ENCODE measurements at regions not wholly inside any gene's neighbourhood (a gene's known extent, or its start where the extent isn't known, plus 50 kb on each side); places are given as distances from the start of the nearest gene placed in this dataset.
"Not testable (repeated sequence)": the region's sequence is repeated elsewhere in the genome, so short reads cannot be mapped to it uniquely, and the experiment has no call there.

DNA sequence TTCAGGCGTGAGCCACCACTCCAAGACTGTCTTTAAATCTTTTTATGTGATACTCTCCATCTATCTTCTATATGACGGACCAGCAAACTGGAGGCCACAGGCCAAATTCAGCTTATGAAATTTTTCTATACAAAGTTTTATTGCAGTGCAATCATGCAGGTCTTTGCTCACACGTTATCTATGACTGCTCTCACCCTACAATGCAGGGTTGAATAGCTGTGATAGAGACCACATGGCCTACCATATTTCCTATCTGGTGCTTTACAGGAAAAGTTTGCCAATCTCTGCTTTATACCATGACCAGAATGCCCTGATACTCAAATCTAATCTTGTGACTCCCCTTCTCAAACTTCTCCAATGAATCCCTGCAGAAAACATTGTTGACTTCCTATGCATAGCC, 89.5 kb upstream of the ACBD5 start:
- no peaks in the 10 kb centered on the region for H3K9me3 ChIP-seq
- intact Hi-C loops (cut with DNase I; ENCODE audit: low total_unique reads), result no loop called here
- H3K4me3 ChIP-seq, result no peak overlapping the region
- no peak for DNase-seq (ENCODE audit: low spot score in 2 of 2)
- TF ChIP-seq POLR2A (IDR thresholded peaks at IDR 0.05), result no peak
- TF ChIP-seq POLR2AphosphoS5 (IDR thresholded peaks at IDR 0.05), result no peak
- H3K4me1 ChIP-seq, result no peaks in the 10 kb centered on the region
- no peaks in the 10 kb centered on the region for H3K27me3 ChIP-seq
- no peaks in the 10 kb centered on the region for H3K36me3 ChIP-seq
- no peak overlapping the region for H3K27ac ChIP-seq

DNA sequence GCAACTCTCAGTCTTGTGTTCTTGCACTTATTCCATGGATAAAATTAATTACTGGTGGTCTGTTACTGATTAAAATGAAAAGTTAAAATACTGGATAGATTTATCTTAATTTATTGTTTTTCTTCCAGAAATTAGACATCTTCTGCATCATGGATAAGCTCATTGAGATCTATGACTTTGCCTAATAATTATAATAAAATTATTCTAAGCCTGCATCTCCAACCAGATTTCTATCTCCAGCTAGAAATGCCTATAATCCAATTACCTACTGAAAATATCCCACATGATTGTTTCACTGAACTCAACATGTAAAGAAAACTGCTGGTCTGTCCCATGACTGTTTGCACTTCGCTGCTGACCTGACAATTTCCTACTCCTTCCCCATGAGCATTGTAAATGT, 88.3 kb upstream of the ACBD5 start:
- Histone ChIP-seq H3K4me3 (no peak overlapping the region), H3K36me3 (no peaks in the 10 kb centered on the region), H3K27me3 (no peaks in the 10 kb centered on the region), H3K9me3 (no peaks in the 10 kb centered on the region), H3K27ac (no peak overlapping the region), H3K4me1 (no peaks in the 10 kb centered on the region)
- intact Hi-C loops (cut with DNase I; ENCODE audit: low total_unique reads), result no loop called here
- DNase-seq (ENCODE audit: low spot score in 2 of 2), result no peak
- TF ChIP-seq POLR2A (IDR thresholded peaks at IDR 0.05), result no peak
- TF ChIP-seq POLR2AphosphoS5 (IDR thresholded peaks at IDR 0.05), result no peak

DNA sequence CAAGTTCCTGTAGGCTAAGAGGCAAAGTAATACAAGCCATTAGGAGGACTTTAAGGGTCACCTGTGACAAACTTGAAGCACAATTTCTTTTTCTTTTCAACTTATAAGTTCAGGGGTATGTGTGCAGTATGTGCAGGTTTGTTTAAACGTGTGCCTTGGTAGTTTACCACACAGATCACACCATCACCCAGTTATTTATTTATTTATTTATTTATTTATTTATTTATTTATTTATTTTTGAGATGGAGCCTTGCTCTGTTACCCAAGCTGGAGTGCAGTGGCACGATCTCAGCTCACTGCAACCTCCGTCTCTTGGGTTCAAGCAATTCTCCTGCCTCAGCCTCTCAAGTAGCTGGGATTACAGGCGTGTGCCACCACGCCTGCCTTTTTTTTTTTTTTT, 86.2 kb upstream of the ACBD5 start:
- intact Hi-C loops (cut with DNase I; ENCODE audit: low total_unique reads); H3K27me3 ChIP-seq; H3K4me1 ChIP-seq; H3K9me3 ChIP-seq; H3K36me3 ChIP-seq; H3K4me3 ChIP-seq; DNase-seq (ENCODE audit: low spot score in 2 of 2); H3K27ac ChIP-seq: not testable (repeated sequence)

DNA sequence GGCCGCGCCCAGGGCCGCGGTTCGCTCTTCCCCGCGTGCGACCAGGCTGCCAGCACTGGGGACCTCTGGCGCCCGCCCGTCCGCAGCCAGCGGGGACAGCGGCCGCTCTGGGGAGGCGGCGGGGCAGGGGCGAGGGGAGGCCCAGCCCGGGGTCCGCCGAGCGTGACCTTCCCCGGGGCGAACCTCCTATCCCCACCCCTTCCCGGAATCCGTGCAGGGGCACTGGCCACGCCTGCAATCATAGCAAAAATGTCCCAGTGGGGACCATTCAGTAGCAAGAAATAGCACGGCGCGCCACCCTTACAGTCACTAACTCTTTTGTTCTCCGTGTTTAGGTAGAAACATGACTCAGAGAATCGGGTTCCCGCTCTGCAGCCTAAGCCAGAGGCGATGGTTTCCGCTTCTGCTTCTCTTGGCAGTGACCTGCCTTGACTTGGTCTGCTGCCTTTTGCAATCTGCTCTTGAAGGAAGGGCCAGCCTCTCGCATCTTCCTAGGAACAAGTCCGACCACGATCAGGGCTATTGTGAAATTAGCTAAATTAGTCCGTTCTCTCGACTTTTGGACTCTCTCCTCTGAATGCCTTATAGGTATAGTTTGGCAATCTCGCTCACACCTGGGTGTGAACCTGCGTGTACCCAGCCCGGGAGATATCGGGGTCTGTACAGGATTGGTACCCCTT, 79.3 kb upstream of the ACBD5 start:
- H3K9me3 ChIP-seq, result no peaks in the 10 kb centered on the region
- H3K4me1 ChIP-seq, result peaks cover 0 to 4% of the 10 kb centered on the region in 2 donors
- peak in 2 of 3 donors; percentile 41 to 58 for TF ChIP-seq POLR2AphosphoS5 (IDR thresholded peaks at IDR 0.05)
- TF ChIP-seq POLR2A (IDR thresholded peaks at IDR 0.05), result no peak
- peak overlapping the region; percentile 89 to 95 for H3K27ac ChIP-seq
- intact Hi-C loops (cut with DNase I; ENCODE audit: low total_unique reads), result no loop called here
- no peaks in the 10 kb centered on the region for H3K27me3 ChIP-seq
- peak; percentile 61 to 82 for DNase-seq (ENCODE audit: low spot score in 2 of 2)
- no peaks in the 10 kb centered on the region for H3K36me3 ChIP-seq
- peak overlapping the region; percentile 26 to 65 (median 53) for H3K4me3 ChIP-seq

DNA sequence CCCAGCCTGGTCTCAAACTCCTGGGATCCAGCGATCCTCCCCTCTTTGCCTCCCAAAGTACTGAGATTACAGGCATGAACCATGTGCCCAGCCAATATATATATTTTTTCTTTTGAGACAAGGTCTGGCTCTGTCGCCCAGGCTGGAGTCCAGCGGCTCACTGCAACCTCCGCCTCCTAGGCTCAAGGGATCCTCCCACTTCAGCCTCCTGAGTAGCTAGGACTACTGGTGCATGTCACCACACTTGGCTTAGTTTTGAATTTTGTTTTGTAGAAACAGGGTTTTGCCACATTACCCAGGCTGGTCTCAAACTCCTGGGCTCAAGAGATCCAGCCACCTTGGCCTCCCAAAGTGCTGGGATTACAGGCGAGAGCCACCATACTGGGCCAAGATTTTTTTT, 78.5 kb upstream of the ACBD5 start:
- H3K9me3 ChIP-seq; intact Hi-C loops (cut with DNase I; ENCODE audit: low total_unique reads); DNase-seq (ENCODE audit: low spot score in 2 of 2); H3K36me3 ChIP-seq; H3K4me3 ChIP-seq; H3K4me1 ChIP-seq; H3K27me3 ChIP-seq: not testable (repeated sequence)
- peak overlapping the region; percentile 89 to 95 for H3K27ac ChIP-seq

DNA sequence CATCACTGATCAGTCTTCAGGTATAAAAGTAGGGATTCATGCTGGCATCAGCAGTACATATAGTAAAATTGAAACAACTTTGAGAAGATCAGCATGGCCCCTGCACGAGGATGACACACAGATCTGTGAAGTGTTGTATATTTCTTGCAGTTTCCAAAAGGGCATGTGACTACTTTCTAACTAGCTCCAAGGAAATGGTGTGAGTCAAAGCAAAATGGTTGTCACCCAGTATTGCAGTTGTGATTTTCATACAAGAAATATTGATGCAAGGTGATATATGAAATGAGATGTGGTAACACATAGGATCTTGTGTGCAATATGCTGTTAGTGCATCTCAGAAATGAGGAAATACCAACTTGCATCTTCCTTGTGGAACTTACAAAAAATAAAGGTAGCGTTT, 74.5 kb upstream of the ACBD5 start:
- H3K36me3 ChIP-seq; H3K4me1 ChIP-seq; H3K27me3 ChIP-seq; H3K9me3 ChIP-seq; intact Hi-C loops (cut with DNase I; ENCODE audit: low total_unique reads); H3K4me3 ChIP-seq; H3K27ac ChIP-seq; DNase-seq (ENCODE audit: low spot score in 2 of 2): not testable (repeated sequence)

DNA sequence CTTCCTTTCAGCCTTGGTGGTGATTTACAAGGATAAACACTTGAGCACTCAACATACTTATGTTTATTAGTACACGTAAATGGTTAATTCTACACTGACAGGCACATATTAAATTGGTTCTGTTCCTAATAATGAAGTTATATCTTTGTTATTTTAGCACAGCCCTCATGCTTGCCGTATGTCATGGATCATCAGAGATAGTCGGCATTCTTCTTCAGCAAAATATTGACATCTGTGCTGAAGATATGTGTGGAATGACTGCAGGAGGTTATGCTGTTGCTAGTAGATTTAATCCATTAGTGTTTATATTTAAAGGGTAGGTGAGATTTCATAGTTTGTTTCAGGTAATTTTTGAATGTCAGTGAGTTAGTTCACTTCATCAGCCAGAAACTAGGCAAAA, 73.0 kb upstream of the ACBD5 start:
- H3K4me1 ChIP-seq; H3K4me3 ChIP-seq; intact Hi-C loops (cut with DNase I; ENCODE audit: low total_unique reads); DNase-seq (ENCODE audit: low spot score in 2 of 2); H3K9me3 ChIP-seq; H3K27me3 ChIP-seq; H3K27ac ChIP-seq; H3K36me3 ChIP-seq: not testable (repeated sequence)

DNA sequence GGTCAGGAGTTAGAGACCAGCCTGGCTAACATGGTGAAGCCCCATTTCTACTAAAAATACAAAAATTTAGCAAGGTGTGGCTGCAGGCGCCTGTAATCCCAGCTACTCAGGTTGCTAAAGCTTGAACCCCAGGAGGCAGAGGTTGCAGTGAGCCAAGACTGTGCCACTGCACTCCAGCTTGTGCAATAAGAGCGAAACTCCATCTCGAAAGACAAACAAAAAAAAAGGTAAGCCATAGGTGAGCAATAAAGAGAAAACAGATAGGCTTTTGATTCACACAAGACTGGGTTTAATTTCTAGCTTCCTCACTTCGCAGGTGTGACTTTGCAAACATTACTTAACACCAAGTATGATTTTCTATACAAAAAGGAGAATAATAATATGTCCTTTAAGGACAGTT, 72.3 kb upstream of the ACBD5 start:
- no peak for DNase-seq (ENCODE audit: low spot score in 2 of 2)
- Histone ChIP-seq H3K9me3 (no peaks in the 10 kb centered on the region), H3K4me3 (no peak overlapping the region), H3K27me3 (no peaks in the 10 kb centered on the region), H3K27ac (no peak overlapping the region), H3K4me1 (no peaks in the 10 kb centered on the region), H3K36me3 (no peaks in the 10 kb centered on the region)
- intact Hi-C loops (cut with DNase I; ENCODE audit: low total_unique reads), result no loop called here
- TF ChIP-seq, protein P1, sequence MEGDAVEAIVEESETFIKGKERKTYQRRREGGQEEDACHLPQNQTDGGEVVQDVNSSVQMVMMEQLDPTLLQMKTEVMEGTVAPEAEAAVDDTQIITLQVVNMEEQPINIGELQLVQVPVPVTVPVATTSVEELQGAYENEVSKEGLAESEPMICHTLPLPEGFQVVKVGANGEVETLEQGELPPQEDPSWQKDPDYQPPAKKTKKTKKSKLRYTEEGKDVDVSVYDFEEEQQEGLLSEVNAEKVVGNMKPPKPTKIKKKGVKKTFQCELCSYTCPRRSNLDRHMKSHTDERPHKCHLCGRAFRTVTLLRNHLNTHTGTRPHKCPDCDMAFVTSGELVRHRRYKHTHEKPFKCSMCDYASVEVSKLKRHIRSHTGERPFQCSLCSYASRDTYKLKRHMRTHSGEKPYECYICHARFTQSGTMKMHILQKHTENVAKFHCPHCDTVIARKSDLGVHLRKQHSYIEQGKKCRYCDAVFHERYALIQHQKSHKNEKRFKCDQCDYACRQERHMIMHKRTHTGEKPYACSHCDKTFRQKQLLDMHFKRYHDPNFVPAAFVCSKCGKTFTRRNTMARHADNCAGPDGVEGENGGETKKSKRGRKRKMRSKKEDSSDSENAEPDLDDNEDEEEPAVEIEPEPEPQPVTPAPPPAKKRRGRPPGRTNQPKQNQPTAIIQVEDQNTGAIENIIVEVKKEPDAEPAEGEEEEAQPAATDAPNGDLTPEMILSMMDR (IDR thresholded peaks at IDR 0.05), result no peak

DNA sequence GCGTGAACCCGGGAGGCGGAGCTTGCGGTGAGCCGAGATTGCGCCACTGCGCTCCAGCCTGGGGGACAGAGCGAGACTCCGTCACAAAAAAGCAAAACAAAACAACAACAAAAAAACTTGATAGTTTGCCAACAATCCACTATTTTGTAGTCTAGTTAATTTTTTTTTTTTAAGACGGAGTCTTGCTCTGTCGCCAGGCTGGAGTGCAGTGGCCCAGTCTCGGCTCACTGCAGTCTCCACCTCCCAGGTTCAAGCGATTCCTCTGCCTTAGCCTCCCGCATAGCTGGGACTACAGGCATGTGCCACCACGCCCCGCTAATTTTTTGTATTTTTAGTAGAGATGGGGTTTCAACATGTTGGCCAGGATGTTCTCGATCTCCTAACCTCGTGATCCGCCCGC, 71.2 kb upstream of the ACBD5 start:
- H3K4me3 ChIP-seq; H3K27ac ChIP-seq; intact Hi-C loops (cut with DNase I; ENCODE audit: low total_unique reads); H3K4me1 ChIP-seq; H3K9me3 ChIP-seq; H3K36me3 ChIP-seq; DNase-seq (ENCODE audit: low spot score in 2 of 2); H3K27me3 ChIP-seq: not testable (repeated sequence)

DNA sequence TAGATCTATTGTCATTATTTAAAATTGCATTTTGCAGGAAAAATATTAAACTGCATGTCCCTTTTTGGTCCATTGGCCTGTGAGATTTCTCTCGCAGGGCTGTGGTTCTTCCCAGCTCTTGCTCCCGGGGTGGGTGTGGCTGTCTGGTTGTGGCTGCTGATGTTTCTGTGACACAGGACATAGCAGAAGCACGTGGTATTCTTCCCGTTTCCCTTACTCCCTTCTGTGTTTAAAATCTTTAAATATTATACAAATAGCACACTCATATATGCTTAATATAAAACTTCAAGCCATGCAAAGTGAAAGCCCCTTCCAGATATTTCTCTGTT, 57.9 kb upstream of the ACBD5 start:
- intact Hi-C loops (cut with DNase I; ENCODE audit: low total_unique reads); H3K4me3 ChIP-seq; H3K9me3 ChIP-seq; H3K27me3 ChIP-seq; H3K36me3 ChIP-seq; H3K4me1 ChIP-seq; DNase-seq (ENCODE audit: low spot score in 2 of 2); H3K27ac ChIP-seq: not testable (repeated sequence)
